ENCODE measurements at regions not wholly inside any gene's neighbourhood (a gene's known extent, or its start where the extent isn't known, plus 50 kb on each side); places are given as distances from the start of the nearest gene placed in this dataset.
"Not testable (repeated sequence)": the region's sequence is repeated elsewhere in the genome, so short reads cannot be mapped to it uniquely, and the experiment has no call there.

- TF ChIP-seq POLR2AphosphoS5 (IDR thresholded peaks at IDR 0.05; ENCODE audit: borderline replicate concordance, low read depth, low read length) (no peak), FOXP2 (optimal IDR thresholded peaks at IDR 0.05; ENCODE audit: control extremely low read depth, extremely low read length, insufficient read depth) (no peak), EZH2 (IDR thresholded peaks at IDR 0.05) (no peak)
- no peaks in the 10 kb centered on the region for H3K36me3 ChIP-seq (ENCODE audit: insufficient read depth, low read length)
- H3K27ac ChIP-seq: no peak overlapping the region
- no peak overlapping the region for H3K9ac ChIP-seq (ENCODE audit: insufficient read length)
- no peak for DNase-seq (ENCODE audit: low read depth, low spot score)
- H3K9me3 ChIP-seq (ENCODE audit: low read depth, low read length): no peaks in the 10 kb centered on the region
- no peak overlapping the region for H3K4me3 ChIP-seq
Observed at GRCh38 chr22:48822278-48823233, 1005.1 kb downstream of the BRD1 start.

- no peaks in the 10 kb centered on the region for H3K9me3 ChIP-seq (ENCODE audit: low read depth, low read length)
- no peak for TF ChIP-seq FOXP2 (optimal IDR thresholded peaks at IDR 0.05; ENCODE audit: control extremely low read depth, extremely low read length, insufficient read depth)
- TF ChIP-seq POLR2AphosphoS5 (IDR thresholded peaks at IDR 0.05; ENCODE audit: borderline replicate concordance, low read depth, low read length): no peak
- TF ChIP-seq EZH2 (IDR thresholded peaks at IDR 0.05): no peak
- no peaks in the 10 kb centered on the region for H3K36me3 ChIP-seq (ENCODE audit: insufficient read depth, low read length)
- DNase-seq (ENCODE audit: low read depth, low spot score): no peak
- H3K9ac ChIP-seq (ENCODE audit: insufficient read length): no peak overlapping the region
- no peak overlapping the region for H3K27ac ChIP-seq
- no peak overlapping the region for H3K4me3 ChIP-seq
Observed at GRCh38 chr22:48821727-48822126, 1005.9 kb downstream of the BRD1 start.

DNA sequence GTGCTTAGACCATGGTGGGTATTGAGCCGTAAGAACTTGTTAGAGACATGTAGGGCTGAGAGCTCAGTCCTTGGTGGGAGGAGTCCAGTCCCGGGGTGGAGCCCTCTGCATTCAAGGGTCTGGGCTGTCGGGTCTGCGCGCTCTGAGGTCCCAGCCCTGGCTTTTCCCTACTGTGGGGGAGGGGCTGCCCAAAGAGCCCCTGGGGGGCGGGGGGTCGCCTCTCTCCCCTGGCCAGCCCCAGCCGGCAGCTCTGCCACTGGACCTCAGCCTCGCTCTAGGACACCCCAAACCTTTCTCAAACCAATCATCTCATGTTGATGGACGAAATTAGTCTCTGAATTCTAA lies 1006.4 kb downstream of the BRD1 start:
- H3K9me3 ChIP-seq (ENCODE audit: low read depth, low read length): no peaks in the 10 kb centered on the region
- no peaks in the 10 kb centered on the region for H3K36me3 ChIP-seq (ENCODE audit: insufficient read depth, low read length)
- H3K4me3 ChIP-seq: no peak overlapping the region
- DNase-seq (ENCODE audit: low read depth, low spot score): no peak
- no peak overlapping the region for H3K27ac ChIP-seq
- no peak overlapping the region for H3K9ac ChIP-seq (ENCODE audit: insufficient read length)
- TF ChIP-seq FOXP2 (optimal IDR thresholded peaks at IDR 0.05; ENCODE audit: control extremely low read depth, extremely low read length, insufficient read depth) (no peak), EZH2 (IDR thresholded peaks at IDR 0.05) (no peak), POLR2AphosphoS5 (IDR thresholded peaks at IDR 0.05; ENCODE audit: borderline replicate concordance, low read depth, low read length) (no peak)

- Histone ChIP-seq H3K4me3 (no peak overlapping the region), H3K36me3 (ENCODE audit: insufficient read depth, low read length) (no peaks in the 10 kb centered on the region), H3K27ac (no peak overlapping the region), H3K9me3 (ENCODE audit: low read depth, low read length) (no peaks in the 10 kb centered on the region), H3K9ac (ENCODE audit: insufficient read length) (no peak overlapping the region)
- TF ChIP-seq EZH2 (IDR thresholded peaks at IDR 0.05) (no peak), FOXP2 (optimal IDR thresholded peaks at IDR 0.05; ENCODE audit: control extremely low read depth, extremely low read length, insufficient read depth) (no peak), POLR2AphosphoS5 (IDR thresholded peaks at IDR 0.05; ENCODE audit: borderline replicate concordance, low read depth, low read length) (no peak)
- DNase-seq (ENCODE audit: low read depth, low spot score): no peak
Observed at GRCh38 chr22:48820481-48821345, 1007.0 kb downstream of the BRD1 start.

- no peaks in the 10 kb centered on the region for H3K9me3 ChIP-seq (ENCODE audit: low read depth, low read length)
- no peak for TF ChIP-seq EZH2 (IDR thresholded peaks at IDR 0.05)
- TF ChIP-seq POLR2AphosphoS5 (IDR thresholded peaks at IDR 0.05; ENCODE audit: borderline replicate concordance, low read depth, low read length): no peak
- TF ChIP-seq FOXP2 (optimal IDR thresholded peaks at IDR 0.05; ENCODE audit: control extremely low read depth, extremely low read length, insufficient read depth): no peak
- no peaks in the 10 kb centered on the region for H3K36me3 ChIP-seq (ENCODE audit: insufficient read depth, low read length)
- H3K4me3 ChIP-seq: no peak overlapping the region
- no peak for DNase-seq (ENCODE audit: low read depth, low spot score)
- H3K27ac ChIP-seq: no peak overlapping the region
- no peak overlapping the region for H3K9ac ChIP-seq (ENCODE audit: insufficient read length)
Observed at GRCh38 chr22:48819961-48820360, 1007.7 kb downstream of the BRD1 start.

DNA sequence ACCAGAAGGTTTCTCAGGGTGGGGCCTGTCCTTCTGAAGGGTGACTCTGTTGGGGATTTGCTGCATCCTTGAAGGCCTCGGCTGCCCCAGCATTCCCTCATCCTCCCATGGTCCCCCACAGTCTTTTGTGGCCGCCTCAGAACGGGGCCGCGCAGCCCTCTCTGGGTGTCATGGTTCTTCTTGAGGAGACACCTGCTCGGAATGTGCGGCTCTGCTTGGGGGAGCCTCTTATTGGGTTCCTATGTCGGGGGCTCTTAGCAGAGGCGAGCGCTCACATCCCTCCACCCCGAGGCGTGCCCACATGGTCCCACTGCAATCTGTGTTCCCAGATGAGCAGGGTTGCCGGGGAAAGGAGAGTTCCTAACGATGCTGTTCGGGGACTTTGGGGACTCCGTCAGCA lies 1008.4 kb downstream of the BRD1 start:
- no peak for DNase-seq (ENCODE audit: low read depth, low spot score)
- no peaks in the 10 kb centered on the region for H3K36me3 ChIP-seq (ENCODE audit: insufficient read depth, low read length)
- no peak overlapping the region for H3K9ac ChIP-seq (ENCODE audit: insufficient read length)
- H3K4me3 ChIP-seq: no peak overlapping the region
- H3K27ac ChIP-seq: no peak overlapping the region
- TF ChIP-seq POLR2AphosphoS5 (IDR thresholded peaks at IDR 0.05; ENCODE audit: borderline replicate concordance, low read depth, low read length) (no peak), EZH2 (IDR thresholded peaks at IDR 0.05) (no peak), FOXP2 (optimal IDR thresholded peaks at IDR 0.05; ENCODE audit: control extremely low read depth, extremely low read length, insufficient read depth) (no peak)
- H3K9me3 ChIP-seq (ENCODE audit: low read depth, low read length): no peaks in the 10 kb centered on the region

- DNase-seq (ENCODE audit: low read depth, low spot score); H3K9ac ChIP-seq (ENCODE audit: insufficient read length): not testable (repeated sequence)
Observed at GRCh38 chr22:48817491-48817890, 1010.2 kb downstream of the BRD1 start.

DNA sequence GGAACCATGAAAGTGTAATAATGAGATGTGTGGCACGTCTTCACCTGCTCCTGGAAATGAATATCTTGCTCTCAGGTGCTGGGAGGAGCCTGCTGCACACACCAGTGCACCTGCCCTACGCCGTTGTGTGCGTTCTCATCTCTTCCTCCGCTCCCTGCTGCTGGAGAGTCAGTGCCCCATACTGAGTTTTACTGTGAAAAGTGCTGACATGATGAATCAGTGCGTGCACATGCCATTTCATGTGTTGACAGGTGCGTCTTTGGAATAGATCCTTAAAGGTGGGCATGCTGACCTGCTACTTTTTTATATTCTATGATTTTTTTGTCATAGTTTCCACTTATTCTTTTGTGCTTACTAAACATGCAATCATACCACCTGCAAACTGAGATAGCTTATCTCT lies 1015.8 kb downstream of the BRD1 start:
- TF ChIP-seq FOXP2 (optimal IDR thresholded peaks at IDR 0.05; ENCODE audit: control extremely low read depth, extremely low read length, insufficient read depth) (no peak), EZH2 (IDR thresholded peaks at IDR 0.05) (no peak), POLR2AphosphoS5 (IDR thresholded peaks at IDR 0.05; ENCODE audit: borderline replicate concordance, low read depth, low read length) (no peak)

More at GRCh38 chr22:48817491-48817890, 1010.2 kb downstream of the BRD1 start:
- not testable (repeated sequence) for H3K36me3 ChIP-seq (ENCODE audit: insufficient read depth, low read length); H3K27ac ChIP-seq; H3K4me3 ChIP-seq; H3K9me3 ChIP-seq (ENCODE audit: low read depth, low read length)

More for the DNA sequence above, 1015.8 kb downstream of the BRD1 start:
- H3K36me3 ChIP-seq (ENCODE audit: insufficient read depth, low read length): no peaks in the 10 kb centered on the region
- no peak overlapping the region for H3K4me3 ChIP-seq
- H3K27ac ChIP-seq: no peak overlapping the region
- no peaks in the 10 kb centered on the region for H3K9me3 ChIP-seq (ENCODE audit: low read depth, low read length)
- DNase-seq (ENCODE audit: low read depth, low spot score): no peak
- H3K9ac ChIP-seq (ENCODE audit: insufficient read length): no peak overlapping the region
